GM12878 (cell line): ENCODE measurements at regions not wholly inside any gene's neighbourhood (a gene's known extent, or its start where the extent isn't known, plus 50 kb on each side); places are given as distances from the start of the nearest gene placed in this dataset.

Experiments used
- CREB1 ChIP-seq: IDR thresholded peaks from 2 replicates; pipeline ENCODE4 v1.6.1; 2012; ENCODE audit warnings: low read depth, mild to moderate bottlenecking, inconsistent platforms
- FOXK2 ChIP-seq: fragments of 450-650 bp; IDR thresholded peaks from 2 replicates; pipeline ENCODE4 v1.6.1; 2017; ENCODE audit warnings: mild to moderate bottlenecking, moderate library complexity
- HCFC1 ChIP-seq: fragments of 150-350 bp; IDR thresholded peaks from 2 replicates; pipeline ENCODE4 v1.6.1; 2014; ENCODE audit warnings: low read length
- HDAC6 ChIP-seq: fragments of 200-600 bp; sonication (generic); IDR thresholded peaks from one replicate; pipeline ENCODE4 v1.8.0; 2017; ENCODE audit warnings: antibody characterized with exemption; ENCODE audit not compliant: unreplicated experiment
- TF ChIP-seq, protein P1 (sequence below), 3 experiments: IDR thresholded peaks in 2 of 3; conservative IDR thresholded peaks in 1 of 3; 2 replicates each; pipeline ENCODE4 v1.5.1; 2011; ENCODE audit warnings: low read depth in 3 of 3, low read length in 3 of 3, mild to moderate bottlenecking in 3 of 3, control low read depth in 2 of 3, moderate library complexity in 2 of 3, inconsistent platforms in 1 of 3, mixed read lengths in 1 of 3; ENCODE audit not compliant: control insufficient read depth in 2 of 3, insufficient read depth in 1 of 3; ENCODE audit errors: extremely low read depth in 1 of 3

DNA sequence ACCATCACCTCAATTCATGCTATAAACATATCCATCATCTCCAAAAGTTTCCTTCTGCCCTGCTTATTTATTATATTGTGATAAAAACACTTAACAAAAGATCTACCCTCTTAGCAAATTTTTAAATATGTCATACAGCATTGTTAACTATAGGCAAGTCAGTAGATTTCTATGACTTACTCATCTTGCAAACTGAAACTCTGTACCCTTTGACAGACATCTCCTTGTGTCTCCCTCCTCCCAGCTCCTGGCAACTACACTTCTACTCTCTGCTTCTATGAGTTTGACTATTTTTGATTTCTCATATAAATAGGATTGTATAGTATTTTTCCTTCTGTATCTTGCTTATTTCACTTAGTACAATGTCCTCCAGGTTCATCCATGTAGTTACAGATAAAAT is 174.8 kb downstream of the TNFSF18 start:
- TF ChIP-seq HCFC1 (no peak), HDAC6 (no peak), CREB1 (no peak), FOXK2 (no peak)
- TF ChIP-seq, protein P1, sequence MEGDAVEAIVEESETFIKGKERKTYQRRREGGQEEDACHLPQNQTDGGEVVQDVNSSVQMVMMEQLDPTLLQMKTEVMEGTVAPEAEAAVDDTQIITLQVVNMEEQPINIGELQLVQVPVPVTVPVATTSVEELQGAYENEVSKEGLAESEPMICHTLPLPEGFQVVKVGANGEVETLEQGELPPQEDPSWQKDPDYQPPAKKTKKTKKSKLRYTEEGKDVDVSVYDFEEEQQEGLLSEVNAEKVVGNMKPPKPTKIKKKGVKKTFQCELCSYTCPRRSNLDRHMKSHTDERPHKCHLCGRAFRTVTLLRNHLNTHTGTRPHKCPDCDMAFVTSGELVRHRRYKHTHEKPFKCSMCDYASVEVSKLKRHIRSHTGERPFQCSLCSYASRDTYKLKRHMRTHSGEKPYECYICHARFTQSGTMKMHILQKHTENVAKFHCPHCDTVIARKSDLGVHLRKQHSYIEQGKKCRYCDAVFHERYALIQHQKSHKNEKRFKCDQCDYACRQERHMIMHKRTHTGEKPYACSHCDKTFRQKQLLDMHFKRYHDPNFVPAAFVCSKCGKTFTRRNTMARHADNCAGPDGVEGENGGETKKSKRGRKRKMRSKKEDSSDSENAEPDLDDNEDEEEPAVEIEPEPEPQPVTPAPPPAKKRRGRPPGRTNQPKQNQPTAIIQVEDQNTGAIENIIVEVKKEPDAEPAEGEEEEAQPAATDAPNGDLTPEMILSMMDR (IDR thresholded peaks at IDR 0.05 in 2 of 3, conservative IDR thresholded peaks at IDR 0.05 in 1 of 3; ENCODE audit: control insufficient read depth in 2 of 3, extremely low read depth in 1 of 3, insufficient read depth in 1 of 3, low read depth in 3 of 3, low read length in 3 of 3), result no peak
